ENCODE measurements at regions not wholly inside any gene's neighbourhood (a gene's known extent, or its start where the extent isn't known, plus 50 kb on each side); places are given as distances from the start of the nearest gene placed in this dataset.

- no peak for TF ChIP-seq POLR2A (IDR thresholded peaks at IDR 0.05; ENCODE audit: low read length)
- TF ChIP-seq GATA1 (IDR thresholded peaks at IDR 0.05; ENCODE audit: low read depth, low read length) = no peak
These were observed 163.7 kb upstream of the CELF2 start for GRCh38 chr10:10853954-10854353.
